Ectodermal cell (in vitro differentiated cells): ENCODE measurements at regions not wholly inside any gene's neighbourhood (a gene's known extent, or its start where the extent isn't known, plus 50 kb on each side); places are given as distances from the start of the nearest gene placed in this dataset.

ENCODE experiments used
- H3K27ac ChIP-seq: 2 replicates; pipeline ENCODE4 v1.7.0; 2013; ENCODE audit warnings: mild to moderate bottlenecking, low read depth, low read length; ENCODE audit not compliant: insufficient read depth, poor library complexity, severe bottlenecking
- H3K27me3 ChIP-seq: 2 replicates; pipeline ENCODE4 v1.7.0; 2013; ENCODE audit warnings: mild to moderate bottlenecking, low read length; ENCODE audit not compliant: insufficient read depth, control insufficient read depth, poor library complexity, severe bottlenecking
- H3K36me3 ChIP-seq: one replicate; pipeline ENCODE4 v1.7.0; 2013; ENCODE audit warnings: low read length; ENCODE audit not compliant: control insufficient read depth, insufficient read depth
- H3K4me1 ChIP-seq: one replicate; pipeline ENCODE4 v1.7.0; 2013; ENCODE audit warnings: low read length; ENCODE audit not compliant: control insufficient read depth, insufficient read depth
- H3K4me3 ChIP-seq: 2 replicates; pipeline ENCODE4 v1.7.0; 2013; ENCODE audit warnings: low read depth, low read length, control low read depth; ENCODE audit not compliant: insufficient read depth
- H3K9me3 ChIP-seq: 2 replicates; pipeline ENCODE4 v1.7.0; 2013; ENCODE audit warnings: mild to moderate bottlenecking, low read length, moderate library complexity; ENCODE audit not compliant: control insufficient read depth
- WGBS, 2 experiments: methylation state at CpG; one replicate each; pipeline ENCODE4 v1.1.7; 2013; ENCODE audit warnings: missing lambda C conversion rate in 2 of 2; 5-methylcytosine and 5-hydroxymethylcytosine counted together

DNA sequence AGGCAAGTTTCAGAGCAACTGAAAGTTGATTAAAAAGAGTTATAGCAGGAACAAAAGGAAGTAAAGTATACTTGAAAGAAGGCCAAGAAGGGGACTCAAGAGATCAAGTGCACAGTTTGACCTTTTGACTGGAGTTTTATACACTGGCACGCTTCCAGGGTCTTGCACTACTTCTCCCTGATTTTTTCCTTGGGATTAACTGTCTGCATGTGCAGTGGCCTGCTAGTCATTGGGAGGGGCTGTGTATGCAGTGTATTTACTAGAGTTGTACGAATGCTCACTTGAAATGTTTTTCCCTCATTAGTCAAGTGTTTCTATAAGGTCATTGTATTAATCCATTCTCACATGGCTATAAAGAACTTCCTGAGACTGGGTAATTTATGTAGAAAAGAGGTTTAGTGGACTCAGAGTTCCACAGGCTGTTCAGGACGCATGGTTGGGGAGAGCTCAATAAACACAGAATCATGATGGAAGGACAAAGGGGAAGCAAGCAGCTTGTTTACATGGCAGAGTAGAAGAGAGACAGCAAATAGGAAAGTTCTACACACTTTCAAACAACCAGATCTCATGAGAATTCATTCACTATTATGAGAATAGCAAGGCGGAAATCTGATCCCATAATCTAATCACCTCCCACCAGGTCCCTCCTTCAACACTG is 571.8 kb downstream of the ZPLD1 start:
- Histone ChIP-seq H3K27ac (no peak overlapping the region), H3K36me3 (no peaks in the 10 kb centered on the region), H3K4me3 (no peak overlapping the region), H3K9me3 (no peaks in the 10 kb centered on the region), H3K4me1 (no peaks in the 10 kb centered on the region), H3K27me3 (no peaks in the 10 kb centered on the region)
- 93 to 94% methylated on average over 3 to 4 of the region's 4 CpGs for WGBS, 2 experiments

DNA sequence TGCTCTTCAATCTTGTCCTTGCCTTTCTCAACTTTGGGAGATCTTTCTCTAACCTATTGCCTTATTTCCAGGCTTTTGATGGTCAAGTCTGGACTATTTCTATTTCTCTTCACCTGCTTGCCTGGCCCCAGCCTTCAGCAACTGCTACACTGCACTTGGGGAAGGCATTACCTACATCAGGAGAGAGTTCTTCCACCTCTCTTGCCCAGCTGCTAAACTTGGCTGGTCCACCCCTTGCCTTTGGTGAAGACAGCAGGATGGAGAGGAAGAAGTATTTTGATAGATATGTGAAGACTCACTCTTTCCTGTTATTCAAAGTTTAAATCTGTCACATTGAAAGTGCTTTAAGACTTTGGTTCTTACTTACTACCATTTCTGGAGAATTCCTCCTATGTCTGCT is 574.8 kb downstream of the ZPLD1 start:
- Histone ChIP-seq H3K36me3 (no peaks in the 10 kb centered on the region), H3K27me3 (no peaks in the 10 kb centered on the region), H3K4me3 (no peak overlapping the region), H3K27ac (no peak overlapping the region), H3K4me1 (no peaks in the 10 kb centered on the region), H3K9me3 (no peaks in the 10 kb centered on the region)

DNA sequence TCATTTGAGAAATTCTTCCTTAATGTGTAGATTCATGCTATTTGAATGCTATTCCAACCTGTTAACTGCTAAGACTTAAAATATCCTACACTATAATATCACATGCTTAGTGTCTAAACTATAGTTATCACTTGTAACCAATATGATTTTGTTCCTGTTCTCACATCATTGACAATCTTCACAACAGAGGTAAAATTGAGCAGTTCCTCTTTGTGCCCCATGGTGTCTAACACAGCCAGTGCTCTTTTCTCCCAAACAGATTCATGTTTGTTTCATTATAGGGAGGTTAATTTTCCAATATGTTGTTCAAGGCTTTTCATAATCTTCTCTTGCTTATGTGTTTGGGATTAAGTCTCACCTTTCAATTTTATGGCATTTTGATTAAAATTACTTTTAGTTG is 591.1 kb downstream of the ZPLD1 start:
- Histone ChIP-seq H3K36me3 (no peaks in the 10 kb centered on the region), H3K9me3 (no peaks in the 10 kb centered on the region), H3K4me3 (no peak overlapping the region), H3K4me1 (no peaks in the 10 kb centered on the region), H3K27me3 (no peaks in the 10 kb centered on the region), H3K27ac (no peak overlapping the region)

DNA sequence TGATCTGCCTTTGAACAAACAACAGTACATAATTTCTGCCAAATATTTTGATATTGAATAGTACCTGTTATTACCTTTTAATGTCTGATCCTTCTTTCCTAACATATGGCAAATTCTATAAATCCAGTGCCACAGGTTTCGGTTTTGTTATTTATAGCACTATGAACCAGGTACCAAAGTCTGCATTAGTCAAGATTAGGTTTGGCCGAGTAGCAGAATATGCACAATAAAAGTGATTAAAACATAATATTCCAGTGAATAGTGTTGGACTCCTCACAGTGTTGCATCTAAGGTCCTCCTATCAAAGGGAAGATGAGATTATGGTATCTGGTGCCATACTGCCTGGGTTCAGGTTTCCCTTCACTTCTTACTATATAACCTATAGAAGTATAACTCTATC is 599.0 kb downstream of the ZPLD1 start:
- 86 to 93% methylated on average over 2 of the region's 2 CpGs for WGBS, 2 experiments
- Histone ChIP-seq H3K4me1 (no peaks in the 10 kb centered on the region), H3K4me3 (no peak overlapping the region), H3K9me3 (no peaks in the 10 kb centered on the region), H3K27ac (no peak overlapping the region), H3K27me3 (no peaks in the 10 kb centered on the region), H3K36me3 (no peaks in the 10 kb centered on the region)

DNA sequence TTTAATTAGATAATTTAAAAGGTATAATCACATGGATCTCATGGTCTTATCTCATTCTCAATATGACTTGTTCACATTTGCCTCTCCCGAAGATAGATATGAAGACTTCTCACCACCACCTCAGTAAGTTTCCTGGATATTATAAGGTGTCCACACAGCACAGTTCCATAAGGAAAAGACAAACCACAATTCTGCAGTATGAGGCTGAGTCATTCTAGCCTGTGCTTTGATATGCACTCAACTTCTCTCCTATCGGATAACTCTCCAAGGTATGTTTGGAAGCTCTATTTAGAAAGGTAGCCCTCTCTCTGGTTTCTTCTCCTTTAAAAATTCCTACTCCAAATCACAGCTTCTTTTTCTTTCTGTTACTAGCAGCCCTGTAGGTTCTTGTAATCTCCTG is 612.8 kb downstream of the ZPLD1 start:
- WGBS, 2 experiments: 89 to 100% methylated on average over 2 of the region's 2 CpGs
- H3K27ac ChIP-seq: no peak overlapping the region

DNA sequence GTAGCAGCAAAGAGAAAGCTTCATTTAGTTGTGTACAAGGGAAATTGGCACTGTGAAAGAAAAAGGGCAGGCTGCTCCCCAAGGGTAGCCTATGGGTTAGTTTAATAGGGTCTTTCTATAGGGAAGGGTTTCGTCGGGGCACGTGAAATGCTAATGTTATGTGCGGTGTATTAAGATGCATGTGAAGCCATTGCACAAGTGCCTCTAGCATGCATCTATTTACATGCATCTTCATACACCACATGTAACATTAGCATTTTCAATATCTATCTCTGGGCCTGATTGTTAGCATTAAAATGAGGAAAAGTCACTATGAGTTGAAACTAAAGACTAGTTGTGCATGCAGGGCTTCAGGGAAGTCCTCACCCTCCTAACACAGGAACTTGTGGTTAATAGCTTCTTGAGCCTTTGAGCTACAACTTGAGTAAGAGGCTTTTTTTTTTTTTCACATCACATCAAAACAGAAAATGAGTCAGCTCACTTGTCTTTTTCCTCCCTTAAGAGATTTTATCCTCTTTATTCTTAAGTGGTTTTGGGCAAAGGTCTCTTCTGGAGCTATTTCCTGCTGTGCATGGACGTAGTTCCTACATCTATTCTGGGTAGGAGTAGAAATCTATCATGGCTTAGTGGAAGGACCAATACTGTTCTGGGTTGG is 613.4 kb downstream of the ZPLD1 start:
- Histone ChIP-seq H3K36me3 (no peaks in the 10 kb centered on the region), H3K4me1 (no peaks in the 10 kb centered on the region), H3K4me3 (no peak overlapping the region), H3K27ac (no peak overlapping the region), H3K9me3 (no peaks in the 10 kb centered on the region), H3K27me3 (no peaks in the 10 kb centered on the region)
- 86 to 89% methylated on average over 5 of the region's 5 CpGs for WGBS, 2 experiments

More for the DNA sequence above, 612.8 kb downstream of the ZPLD1 start:
- no peaks in the 10 kb centered on the region for H3K36me3 ChIP-seq
- H3K27me3 ChIP-seq: no peaks in the 10 kb centered on the region
- no peaks in the 10 kb centered on the region for H3K9me3 ChIP-seq
- no peaks in the 10 kb centered on the region for H3K4me1 ChIP-seq
- no peak overlapping the region for H3K4me3 ChIP-seq

DNA sequence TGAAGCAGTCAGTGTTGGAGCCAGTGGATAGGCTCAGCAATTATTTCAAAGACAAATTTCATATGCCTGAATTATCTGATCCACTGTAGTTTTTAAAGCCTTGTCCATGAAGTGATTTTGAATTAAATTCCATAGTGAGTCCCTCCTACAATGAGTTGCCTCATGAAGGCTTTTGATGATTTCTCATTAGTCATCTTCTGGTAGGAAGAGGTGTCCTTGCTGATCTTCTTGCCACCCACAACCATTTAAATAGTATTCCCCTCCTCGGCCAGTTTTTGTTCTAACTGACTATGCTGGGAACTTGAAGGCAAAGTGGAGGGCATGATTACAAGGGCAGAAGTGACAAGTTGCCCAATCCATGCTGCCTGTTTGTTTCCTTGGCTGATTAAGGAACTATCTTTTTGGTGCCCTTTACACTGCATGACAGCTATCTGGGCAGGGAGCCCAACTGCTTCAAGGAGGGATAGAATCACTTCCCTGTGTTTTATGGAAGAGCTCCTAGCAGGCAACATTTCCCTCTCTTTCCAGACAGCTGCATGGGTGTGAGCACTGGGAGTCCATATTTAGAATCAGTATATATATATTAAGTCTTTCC is 617.5 kb downstream of the ZPLD1 start:
- H3K27me3 ChIP-seq: no peaks in the 10 kb centered on the region
- no peak overlapping the region for H3K4me3 ChIP-seq
- no peak overlapping the region for H3K27ac ChIP-seq
- no peaks in the 10 kb centered on the region for H3K36me3 ChIP-seq
- WGBS, 2 experiments: 100% methylated on average over 1 of the region's 1 CpG
- H3K9me3 ChIP-seq: no peaks in the 10 kb centered on the region
- H3K4me1 ChIP-seq: no peaks in the 10 kb centered on the region

DNA sequence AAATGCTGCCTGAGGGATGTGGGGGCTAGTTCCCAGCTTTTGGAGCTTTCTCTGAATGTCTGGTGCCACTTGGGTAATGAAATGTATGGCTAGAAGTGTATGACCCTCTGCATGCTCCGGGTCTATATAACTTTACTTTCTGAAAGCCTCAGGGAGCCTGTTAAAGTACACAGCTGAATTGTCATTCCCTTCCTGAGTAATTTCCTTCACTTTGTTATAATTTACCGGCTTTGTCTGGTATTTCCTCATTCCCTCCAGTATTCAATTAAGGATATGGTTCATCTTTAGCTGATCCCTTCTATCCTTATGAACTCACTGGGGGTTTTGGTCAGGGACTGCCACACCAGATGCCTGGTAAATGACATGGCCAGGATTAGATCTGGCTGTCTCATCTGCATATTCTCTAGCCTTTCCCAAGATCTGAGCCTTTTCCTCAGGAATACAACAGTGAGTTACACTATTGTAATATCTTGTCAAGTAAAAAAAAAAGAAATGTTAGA is 620.3 kb downstream of the ZPLD1 start:
- H3K9me3 ChIP-seq: no peaks in the 10 kb centered on the region
- H3K4me1 ChIP-seq: no peaks in the 10 kb centered on the region
- no peaks in the 10 kb centered on the region for H3K36me3 ChIP-seq
- 91% methylated on average over 2 of the region's 2 CpGs for WGBS, 2 experiments
- H3K4me3 ChIP-seq: no peak overlapping the region
- H3K27ac ChIP-seq: no peak overlapping the region
- H3K27me3 ChIP-seq: no peaks in the 10 kb centered on the region

DNA sequence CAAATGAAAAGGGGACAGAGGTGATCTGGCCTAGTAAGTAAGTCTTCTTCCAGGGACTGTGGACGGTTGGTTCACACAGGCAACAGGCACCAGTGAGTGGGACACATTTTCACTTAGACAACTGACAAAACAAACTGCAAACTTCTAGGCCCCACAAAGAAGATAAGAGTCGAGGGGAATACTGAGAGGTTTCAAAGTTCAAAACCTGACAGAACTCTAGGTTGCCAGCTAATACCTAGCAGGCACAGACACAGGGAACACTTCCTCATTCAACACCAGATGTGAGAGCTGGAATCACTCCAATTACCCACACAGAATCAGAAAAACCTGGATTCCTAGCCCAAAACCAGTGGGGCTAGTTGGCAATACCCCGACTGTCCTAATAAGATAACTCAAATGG is 621.7 kb downstream of the ZPLD1 start:
- Histone ChIP-seq H3K4me1 (no peaks in the 10 kb centered on the region), H3K27me3 (no peaks in the 10 kb centered on the region), H3K36me3 (no peaks in the 10 kb centered on the region), H3K4me3 (no peak overlapping the region), H3K9me3 (no peaks in the 10 kb centered on the region), H3K27ac (no peak overlapping the region)
- 90% methylated on average over 2 to 3 of the region's 3 CpGs for WGBS, 2 experiments

DNA sequence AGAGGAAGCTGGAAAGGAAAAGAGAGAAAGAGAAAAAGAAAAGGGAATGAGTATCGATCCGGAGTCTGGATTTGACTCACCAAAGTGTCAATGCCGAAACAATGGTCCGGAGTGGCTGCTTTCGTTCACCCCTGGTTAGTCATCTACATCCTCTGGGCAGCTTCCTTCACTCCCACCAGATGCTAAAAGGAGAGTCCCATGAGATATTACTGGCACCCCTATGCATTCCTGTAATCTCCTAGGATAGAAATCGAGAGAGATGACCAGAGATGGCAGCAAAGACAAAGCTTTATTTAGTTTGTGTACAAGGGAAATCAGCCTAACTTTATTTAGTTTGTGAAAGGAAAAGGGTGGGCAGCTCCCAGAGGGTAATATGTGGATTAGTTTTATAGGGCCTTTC is 622.2 kb downstream of the ZPLD1 start:
- WGBS, 2 experiments: 90 to 95% methylated on average over 6 of the region's 6 CpGs
- H3K4me3 ChIP-seq: no peak overlapping the region
- H3K4me1 ChIP-seq: no peaks in the 10 kb centered on the region
- H3K9me3 ChIP-seq: no peaks in the 10 kb centered on the region
- H3K27ac ChIP-seq: no peak overlapping the region
- H3K27me3 ChIP-seq: no peaks in the 10 kb centered on the region
- no peaks in the 10 kb centered on the region for H3K36me3 ChIP-seq
